ENCODE measurements at regions not wholly inside any gene's neighbourhood (a gene's known extent, or its start where the extent isn't known, plus 50 kb on each side); places are given as distances from the start of the nearest gene placed in this dataset.

DNA sequence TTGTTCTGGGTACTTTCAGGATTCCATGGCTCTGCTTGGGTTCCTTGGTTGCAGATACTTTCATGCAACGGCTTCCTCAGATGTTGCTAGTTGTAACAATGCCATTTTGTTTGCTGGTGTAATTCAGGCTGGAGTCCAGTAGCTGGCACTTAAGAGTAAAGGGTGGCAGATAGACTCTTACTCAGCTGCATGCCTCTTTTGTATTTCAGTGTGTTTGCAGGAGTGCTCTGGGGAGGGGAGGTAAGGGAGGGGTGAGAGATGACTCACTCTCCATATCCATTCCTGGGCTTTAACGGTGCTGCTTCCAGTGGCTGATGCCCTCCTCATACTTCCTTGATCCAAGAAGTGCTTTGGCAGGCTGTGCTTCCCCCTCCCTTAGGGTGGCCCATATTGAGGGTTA, 155.2 kb downstream of the ZNF330 start:
- TF ChIP-seq, protein P1, sequence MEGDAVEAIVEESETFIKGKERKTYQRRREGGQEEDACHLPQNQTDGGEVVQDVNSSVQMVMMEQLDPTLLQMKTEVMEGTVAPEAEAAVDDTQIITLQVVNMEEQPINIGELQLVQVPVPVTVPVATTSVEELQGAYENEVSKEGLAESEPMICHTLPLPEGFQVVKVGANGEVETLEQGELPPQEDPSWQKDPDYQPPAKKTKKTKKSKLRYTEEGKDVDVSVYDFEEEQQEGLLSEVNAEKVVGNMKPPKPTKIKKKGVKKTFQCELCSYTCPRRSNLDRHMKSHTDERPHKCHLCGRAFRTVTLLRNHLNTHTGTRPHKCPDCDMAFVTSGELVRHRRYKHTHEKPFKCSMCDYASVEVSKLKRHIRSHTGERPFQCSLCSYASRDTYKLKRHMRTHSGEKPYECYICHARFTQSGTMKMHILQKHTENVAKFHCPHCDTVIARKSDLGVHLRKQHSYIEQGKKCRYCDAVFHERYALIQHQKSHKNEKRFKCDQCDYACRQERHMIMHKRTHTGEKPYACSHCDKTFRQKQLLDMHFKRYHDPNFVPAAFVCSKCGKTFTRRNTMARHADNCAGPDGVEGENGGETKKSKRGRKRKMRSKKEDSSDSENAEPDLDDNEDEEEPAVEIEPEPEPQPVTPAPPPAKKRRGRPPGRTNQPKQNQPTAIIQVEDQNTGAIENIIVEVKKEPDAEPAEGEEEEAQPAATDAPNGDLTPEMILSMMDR (conservative IDR thresholded peaks at IDR 0.05; ENCODE audit: low read depth, low read length): peak; percentile 94
- H3K4me3 ChIP-seq (ENCODE audit: low read length): no peak overlapping the region
- DNase-seq (ENCODE audit: low read depth): peak; percentile 93

DNA sequence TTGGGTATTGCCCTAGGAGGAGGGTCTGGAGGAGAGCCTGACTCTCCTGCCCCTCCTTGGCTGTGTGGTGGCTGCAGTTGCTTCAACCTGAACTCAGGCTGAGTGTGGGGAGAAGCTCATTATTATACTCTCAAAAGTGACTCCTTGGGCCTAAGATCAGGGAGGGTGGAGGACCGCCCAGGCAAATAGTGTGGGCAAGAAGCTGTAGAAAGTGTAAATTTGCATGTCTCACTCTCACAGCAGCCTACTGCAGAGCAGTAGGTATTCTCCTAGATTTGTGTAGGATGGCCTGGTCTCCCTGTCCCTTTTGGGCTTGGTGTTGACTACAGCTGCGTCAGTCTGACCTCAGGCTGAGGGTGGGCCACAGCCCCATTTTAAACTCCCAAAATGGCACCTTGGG, 156.1 kb downstream of the ZNF330 start:
- TF ChIP-seq, protein P1 (conservative IDR thresholded peaks at IDR 0.05; ENCODE audit: low read depth, low read length): no peak
- DNase-seq (ENCODE audit: low read depth): no peak
- H3K4me3 ChIP-seq (ENCODE audit: low read length): no peak overlapping the region

DNA sequence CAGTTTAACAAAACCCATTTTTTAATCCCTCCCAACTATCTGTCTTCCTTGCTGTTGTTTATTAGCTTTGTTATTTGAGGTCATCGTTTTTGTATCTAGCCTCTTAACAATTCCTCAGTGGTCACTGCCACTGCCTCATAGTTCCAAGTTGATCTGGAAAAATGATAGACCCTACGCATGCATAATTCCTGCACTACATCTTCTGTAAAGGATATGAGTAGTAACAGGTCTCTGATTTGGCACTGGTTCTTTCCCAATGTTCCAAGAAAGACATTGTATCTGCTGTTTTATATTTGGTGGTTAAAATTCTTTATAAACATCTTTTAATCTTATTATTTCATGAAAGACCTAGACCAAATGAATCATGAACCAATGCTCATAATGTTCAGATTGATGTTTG, 166.6 kb downstream of the ZNF330 start:
- H3K4me3 ChIP-seq (ENCODE audit: low read length): no peak overlapping the region
- TF ChIP-seq, protein P1 (conservative IDR thresholded peaks at IDR 0.05; ENCODE audit: low read depth, low read length): no peak
- no peak for DNase-seq (ENCODE audit: low read depth)

DNA sequence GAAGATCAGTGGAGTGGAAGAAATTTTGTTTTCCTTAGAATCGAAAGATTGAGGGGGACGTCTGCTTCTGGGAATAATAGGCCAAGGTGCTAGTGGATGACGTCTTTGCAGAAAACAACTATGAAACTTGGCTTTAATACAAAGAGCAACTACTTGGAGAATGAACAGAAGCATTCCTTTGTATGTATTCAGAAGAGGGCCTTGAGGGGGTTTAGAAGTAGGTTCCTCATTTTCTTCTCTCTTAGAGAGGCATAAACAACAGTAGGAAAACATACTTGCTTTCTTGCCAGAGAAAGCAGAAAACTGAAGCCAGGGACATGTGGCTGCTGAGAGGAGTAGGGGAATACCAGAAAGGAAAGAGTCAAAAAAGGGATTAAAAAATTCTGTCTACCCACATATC, 167.8 kb downstream of the ZNF330 start:
- DNase-seq (ENCODE audit: low read depth): peak; percentile 59
- TF ChIP-seq, protein P1 (conservative IDR thresholded peaks at IDR 0.05; ENCODE audit: low read depth, low read length): no peak
- H3K4me3 ChIP-seq (ENCODE audit: low read length): no peak overlapping the region

DNA sequence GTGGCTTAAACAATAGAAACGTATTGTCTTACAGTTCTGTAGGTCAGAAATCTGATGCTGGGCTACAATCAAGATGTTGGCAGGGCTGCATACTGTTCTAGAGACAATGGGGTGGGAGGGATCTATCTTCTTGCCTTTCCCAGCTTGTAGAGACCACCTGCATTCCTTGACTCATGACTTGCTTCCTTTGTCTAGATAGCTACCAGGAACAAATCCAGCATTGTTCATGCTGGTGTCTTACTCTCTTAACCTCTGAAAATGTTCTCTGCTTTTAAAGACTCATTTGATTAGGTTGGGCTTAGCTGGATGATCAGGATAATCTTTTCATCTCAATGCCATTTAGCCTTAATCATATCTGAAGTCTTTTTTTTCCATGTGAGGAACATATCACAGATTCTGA, 169.0 kb downstream of the ZNF330 start:
- H3K4me3 ChIP-seq (ENCODE audit: low read length): no peak overlapping the region
- DNase-seq (ENCODE audit: low read depth): peak; percentile 20
- TF ChIP-seq, protein P1 (conservative IDR thresholded peaks at IDR 0.05; ENCODE audit: low read depth, low read length): no peak

DNA sequence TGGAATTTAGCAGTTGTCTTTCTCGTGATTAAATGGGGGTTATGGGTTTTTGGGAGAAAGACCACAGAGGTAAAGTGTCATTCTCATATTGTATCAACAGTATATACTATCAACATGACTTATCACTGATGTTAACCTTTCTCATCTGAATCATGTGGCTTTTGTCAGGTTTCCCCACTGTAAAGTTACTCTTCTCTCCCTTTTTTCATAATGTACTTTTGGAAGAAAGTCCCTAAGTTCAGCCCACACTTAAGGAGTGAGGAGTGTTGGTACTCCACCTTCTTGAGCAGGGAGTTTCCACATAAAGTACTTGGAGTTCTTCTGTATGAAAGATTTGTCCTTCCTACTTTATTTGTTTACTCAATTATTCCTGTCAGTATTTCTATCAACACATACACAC, 169.9 kb downstream of the ZNF330 start:
- H3K4me3 ChIP-seq (ENCODE audit: low read length): no peak overlapping the region
- TF ChIP-seq, protein P1 (conservative IDR thresholded peaks at IDR 0.05; ENCODE audit: low read depth, low read length): no peak
- no peak for DNase-seq (ENCODE audit: low read depth)

DNA sequence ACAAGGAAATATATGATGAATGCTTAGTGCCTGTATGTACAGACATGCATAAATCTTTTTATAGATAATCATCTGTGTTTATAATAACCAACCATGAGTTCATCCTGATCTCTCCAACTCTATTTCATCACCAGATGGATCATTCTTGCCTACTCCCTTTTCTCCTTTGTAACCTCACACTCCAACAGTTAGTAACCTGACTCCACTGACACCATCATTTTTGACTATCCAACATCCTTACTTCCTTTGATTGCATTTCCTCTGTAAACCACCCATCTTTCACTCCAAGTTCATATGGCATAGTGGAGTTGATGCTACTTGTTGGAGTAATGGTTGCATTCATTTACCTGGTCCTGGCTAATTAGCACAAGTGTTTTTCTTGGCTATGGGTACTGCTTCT, 170.6 kb downstream of the ZNF330 start:
- TF ChIP-seq, protein P1 (conservative IDR thresholded peaks at IDR 0.05; ENCODE audit: low read depth, low read length): no peak
- no peak overlapping the region for H3K4me3 ChIP-seq (ENCODE audit: low read length)
- no peak for DNase-seq (ENCODE audit: low read depth)
